GM21423 (cell line): ENCODE measurements at regions not wholly inside any gene's neighbourhood (a gene's known extent, or its start where the extent isn't known, plus 50 kb on each side); places are given as distances from the start of the nearest gene placed in this dataset.
"Not testable (repeated sequence)": the region's sequence is repeated elsewhere in the genome, so short reads cannot be mapped to it uniquely, and the experiment has no call there.

ENCODE experiments used
- ATAC-seq: cut with Tn5 transposase; IDR thresholded peaks from one replicate; pipeline ENCODE4 v1.9.1; 2021; ENCODE audit warnings: mild to moderate bottlenecking, moderate library complexity; ENCODE audit not compliant: unreplicated experiment

GRCh38 chr9:22508354-22508753 is 61.7 kb downstream of the DMRTA1 start:
- not testable (repeated sequence) for ATAC-seq

- no peak for ATAC-seq
Measured at GRCh38 chr9:22508790-22509189, 62.2 kb downstream of the DMRTA1 start.

GRCh38 chr9:22512495-22512894 is 65.9 kb downstream of the DMRTA1 start:
- peak; percentile 75 for ATAC-seq

- ATAC-seq = no peak
Measured at GRCh38 chr9:22514871-22515270, 68.2 kb downstream of the DMRTA1 start.

- no peak for ATAC-seq
Measured at GRCh38 chr9:22522206-22522740, 75.6 kb downstream of the DMRTA1 start.

- no peak for ATAC-seq
Measured at GRCh38 chr9:22528485-22528884, 81.9 kb downstream of the DMRTA1 start.

GRCh38 chr9:22529426-22530199 is 83.0 kb downstream of the DMRTA1 start:
- no peak for ATAC-seq

- no peak for ATAC-seq
Measured at GRCh38 chr9:22535780-22536179, 89.2 kb downstream of the DMRTA1 start.

GRCh38 chr9:22537721-22538120 is 91.1 kb downstream of the DMRTA1 start:
- no peak for ATAC-seq

GRCh38 chr9:22548625-22549024 is 102.0 kb downstream of the DMRTA1 start:
- no peak for ATAC-seq

GRCh38 chr9:22574740-22575139 is 128.1 kb downstream of the DMRTA1 start:
- ATAC-seq = no peak

- no peak for ATAC-seq
Measured at GRCh38 chr9:22580788-22581187, 134.2 kb downstream of the DMRTA1 start.

GRCh38 chr9:22582221-22582620 is 135.6 kb downstream of the DMRTA1 start:
- ATAC-seq = no peak

- no peak for ATAC-seq
Measured at GRCh38 chr9:22588918-22589317, 142.3 kb downstream of the DMRTA1 start.

GRCh38 chr9:22590336-22591033 is 143.9 kb downstream of the DMRTA1 start:
- ATAC-seq = no peak

- ATAC-seq = no peak
Measured at GRCh38 chr9:22595805-22596204, 149.2 kb downstream of the DMRTA1 start.

- ATAC-seq = no peak
Measured at GRCh38 chr9:22617156-22617555, 170.5 kb downstream of the DMRTA1 start.

GRCh38 chr9:22622815-22623214 is 176.2 kb downstream of the DMRTA1 start:
- ATAC-seq = no peak

- ATAC-seq = no peak
Measured at GRCh38 chr9:22623236-22623635, 176.6 kb downstream of the DMRTA1 start.

GRCh38 chr9:22625540-22625939 is 178.9 kb downstream of the DMRTA1 start:
- ATAC-seq = no peak

GRCh38 chr9:22643541-22643940 is 196.9 kb downstream of the DMRTA1 start:
- no peak for ATAC-seq

- ATAC-seq = no peak
Measured at GRCh38 chr9:22645893-22646292, 199.3 kb downstream of the DMRTA1 start.
